IMR-90 (cell line): ENCODE measurements at regions not wholly inside any gene's neighbourhood (a gene's known extent, or its start where the extent isn't known, plus 50 kb on each side); places are given as distances from the start of the nearest gene placed in this dataset.
A peak's percentile ranks its signal among the peaks of the same experiment; 100 is the strongest.

Source experiments
- ATAC-seq: fragments of 200-7000 bp; cut with Tn5 transposase; 2 replicates; pipeline ENCODE4 v1.9.1; 2020; ENCODE audit warnings: low read depth, mild to moderate bottlenecking, moderate library complexity
- BruUV-seq: library from RNA; stranded (reverse); fragments of 400-500 nt; replicated peaks from 2 replicates; lab custom pipeline; 2021; lab: Mats Ljungman, UMichigan
- CTCF ChIA-PET: fragments of 300-600 bp; formaldehyde crosslinking; extraction: SDS; loops from one replicate; lab custom pipeline; 2021; ENCODE audit warnings: antibody characterized with exemption; lab: Yijun Ruan, JAX
- POLR2A ChIA-PET: fragments of 300-600 bp; sonication (Branson Sonifier 250); formaldehyde crosslinking; loops from one replicate; lab custom pipeline; 2022; ENCODE audit warnings: antibody characterized with exemption; ENCODE audit not compliant: unreplicated experiment; lab: Charles Lee
- DNase-seq: peaks from one replicate; pipeline ENCODE4 v3.0.0; 2013
- H2AFZ ChIP-seq: replicated peaks from 2 replicates; pipeline ENCODE3; 2013; ENCODE audit warnings: low read length, mild to moderate bottlenecking; ENCODE audit not compliant: poor library complexity
- H2AK5ac ChIP-seq: 2 replicates; pipeline ENCODE4 v1.6.1; 2013; ENCODE audit warnings: low read depth, low read length, inconsistent platforms
- H2AK9ac ChIP-seq: replicated peaks from 2 replicates; pipeline ENCODE3; 2013; ENCODE audit warnings: mild to moderate bottlenecking, low read depth, low read length, moderate library complexity; ENCODE audit not compliant: poor library complexity
- H2BK120ac ChIP-seq: 2 replicates; pipeline ENCODE4 v1.6.1; 2013; ENCODE audit warnings: low read depth, low read length, inconsistent platforms
- H2BK15ac ChIP-seq: 3 replicates; pipeline ENCODE4 v1.6.1; 2013; ENCODE audit warnings: low read depth, low read length, inconsistent platforms
- H2BK20ac ChIP-seq: 2 replicates; pipeline ENCODE4 v1.6.1; 2013; ENCODE audit warnings: low read depth, mild to moderate bottlenecking, inconsistent platforms, low read length, moderate library complexity
- H2BK5ac ChIP-seq: 2 replicates; pipeline ENCODE4 v1.6.1; 2013; ENCODE audit warnings: mild to moderate bottlenecking, low read depth, low read length, inconsistent platforms; ENCODE audit not compliant: poor library complexity, severe bottlenecking
- H3K14ac ChIP-seq: replicated peaks from 2 replicates; pipeline ENCODE4 v1.6.1; 2013; ENCODE audit warnings: low read depth, low read length, inconsistent platforms
- H3K18ac ChIP-seq: 2 replicates; pipeline ENCODE4 v1.6.1; 2013; ENCODE audit warnings: low read depth, low read length, control low read depth
- H3K23ac ChIP-seq: 2 replicates; pipeline ENCODE4 v1.6.1; 2013; ENCODE audit warnings: low read depth, low read length, inconsistent platforms
- H3K27ac ChIP-seq: 2 replicates; pipeline ENCODE4 v1.5.1; 2013; ENCODE audit warnings: mild to moderate bottlenecking, control low read depth, low read length; ENCODE audit not compliant: insufficient read depth
- H3K27me3 ChIP-seq: 2 replicates; pipeline ENCODE4 v1.6.1; 2013; ENCODE audit warnings: low read length; ENCODE audit not compliant: control insufficient read depth, insufficient read depth
- H3K36me3 ChIP-seq: 2 replicates; pipeline ENCODE4 v1.6.1; 2013; ENCODE audit warnings: low read length, mixed read lengths; ENCODE audit not compliant: control insufficient read depth, insufficient read depth
- H3K4ac ChIP-seq: 2 replicates; pipeline ENCODE4 v1.6.1; 2013; ENCODE audit warnings: low read depth, low read length, inconsistent platforms
- H3K4me1 ChIP-seq: 2 replicates; pipeline ENCODE4 v1.6.1; 2013; ENCODE audit warnings: low read length, mixed read lengths; ENCODE audit not compliant: control insufficient read depth, insufficient read depth
- H3K4me2 ChIP-seq: 2 replicates; pipeline ENCODE4 v1.6.1; 2013; ENCODE audit warnings: low read depth, mild to moderate bottlenecking, control low read depth, low read length, moderate library complexity
- H3K4me3 ChIP-seq: 2 replicates; pipeline ENCODE4 v1.5.1; 2013; ENCODE audit warnings: low read depth, mild to moderate bottlenecking, control low read depth, low read length, moderate library complexity; ENCODE audit not compliant: insufficient read depth
- H3K56ac ChIP-seq: 2 replicates; pipeline ENCODE4 v1.6.1; 2013; ENCODE audit warnings: low read length, inconsistent platforms; ENCODE audit not compliant: insufficient read depth; ENCODE audit errors: extremely low read depth
- H3K79me1 ChIP-seq, 2 experiments: 2 replicates each; pipeline ENCODE4 v1.6.1; 2013; ENCODE audit warnings: low read length in 2 of 2, inconsistent platforms in 1 of 2, low read depth in 1 of 2
- H3K9ac ChIP-seq: 2 replicates; pipeline ENCODE4 v1.6.1; 2013; ENCODE audit warnings: low read depth, low read length, control low read depth
- H3K9me1 ChIP-seq: 2 replicates; pipeline ENCODE4 v1.6.1; 2013; ENCODE audit warnings: low read length, inconsistent platforms; ENCODE audit not compliant: insufficient read depth
- H3K9me3 ChIP-seq: 2 replicates; pipeline ENCODE4 v1.6.1; 2013; ENCODE audit warnings: low read length; ENCODE audit not compliant: control insufficient read depth, insufficient read depth
- H4K20me1 ChIP-seq: 2 replicates; pipeline ENCODE4 v1.6.1; 2013; ENCODE audit warnings: low read length, inconsistent platforms; ENCODE audit not compliant: insufficient read depth
- H4K5ac ChIP-seq: 2 replicates; pipeline ENCODE4 v1.6.1; 2013; ENCODE audit warnings: mild to moderate bottlenecking, low read depth, low read length, control low read depth
- H4K8ac ChIP-seq, 2 experiments: 2 replicates each; pipeline ENCODE4 v1.6.1; 2013; ENCODE audit warnings: low read depth in 2 of 2, low read length in 2 of 2, control low read depth in 1 of 2, inconsistent platforms in 1 of 2
- H4K91ac ChIP-seq: 2 replicates; pipeline ENCODE4 v1.6.1; 2013; ENCODE audit warnings: low read depth, low read length, inconsistent platforms; ENCODE audit not compliant: insufficient read depth
- BHLHE40 ChIP-seq: fragments of 150-350 bp; IDR thresholded peaks from 2 replicates; pipeline ENCODE4 v1.6.1; 2016; ENCODE audit warnings: mild to moderate bottlenecking, low read depth, low read length
- CEBPB ChIP-seq: IDR thresholded peaks from 2 replicates; pipeline ENCODE4 v1.6.1; 2012; ENCODE audit warnings: low read depth, low read length, improper control_type of control experiment
- FOS ChIP-seq: fragments of 150-350 bp; IDR thresholded peaks from 2 replicates; pipeline ENCODE4 v1.6.1; 2016; ENCODE audit warnings: low read depth, low read length
- MAFK ChIP-seq: IDR thresholded peaks from 2 replicates; pipeline ENCODE4 v1.6.1; 2012; ENCODE audit warnings: low read depth, low read length, improper control_type of control experiment
- MAZ ChIP-seq: IDR thresholded peaks from 2 replicates; pipeline ENCODE4 v1.6.1; 2012; ENCODE audit warnings: low read depth, mild to moderate bottlenecking, low read length, improper control_type of control experiment, moderate library complexity, borderline replicate concordance
- NFE2L2 ChIP-seq: fragments of 150-350 bp; IDR thresholded peaks from 2 replicates; pipeline ENCODE4 v1.6.1; 2016; ENCODE audit warnings: low read depth, mild to moderate bottlenecking, low read length
- RAD21 ChIP-seq: IDR thresholded peaks from 2 replicates; pipeline ENCODE4 v1.6.1; 2012; ENCODE audit warnings: low read length, improper control_type of control experiment
- RCOR1 ChIP-seq: IDR thresholded peaks from 2 replicates; pipeline ENCODE4 v1.6.1; 2012; ENCODE audit warnings: mild to moderate bottlenecking, low read length, improper control_type of control experiment; ENCODE audit not compliant: insufficient replicate concordance
- RFX5 ChIP-seq: IDR thresholded peaks from 2 replicates; pipeline ENCODE4 v1.8.0; 2012; ENCODE audit warnings: low read depth, mild to moderate bottlenecking, low read length, moderate library complexity
- SMC3 ChIP-seq: fragments of 150-350 bp; IDR thresholded peaks from 2 replicates; pipeline ENCODE4 v1.6.1; 2016; ENCODE audit warnings: low read depth, mild to moderate bottlenecking, antibody characterized with exemption, low read length, moderate library complexity
- WGBS, 2 experiments: methylation state at CpG; one replicate each; pipeline versions ENCODE4 v1.1.5 to v1.1.7; 2013; ENCODE audit warnings: missing lambda C conversion rate in 2 of 2; ENCODE audit not compliant: insufficient read length in 1 of 2; ENCODE audit errors: extremely low coverage in 2 of 2; 5-methylcytosine and 5-hydroxymethylcytosine counted together
- dilution Hi-C: fragments of 300-500 bp; cut with HindIII; formaldehyde crosslinking; loops from one replicate; pipeline ENCODE4 v1.14.3; 2018; ENCODE audit warnings: low sequenced_read_pairs; ENCODE audit not compliant: unreplicated experiment
- in situ Hi-C: fragments of 300-500 bp; cut with MboI; formaldehyde crosslinking; loops from 3 replicates; pipeline ENCODE4 v1.14.3; 2019; ENCODE audit warnings: low sequenced_read_pairs, inconsistent platforms, mixed read lengths
- intact Hi-C: fragments of 100-400 bp; cut with micrococcal nuclease; formaldehyde crosslinking; loops from 2 replicates; pipeline ENCODE4 v1.10.0; 2022
- TF ChIP-seq, protein P1 (sequence below): fragments of 150-350 bp; IDR thresholded peaks from 2 replicates; pipeline ENCODE4 v1.6.1; 2016; ENCODE audit warnings: low read depth, mild to moderate bottlenecking, low read length, moderate library complexity, borderline replicate concordance
- TF ChIP-seq, protein P2 (sequence below): conservative IDR thresholded peaks from 2 replicates; pipeline ENCODE4 v1.5.1; 2012; ENCODE audit warnings: mild to moderate bottlenecking, low read depth, low read length, improper control_type of control experiment
- TF ChIP-seq, protein P3 (sequence below): fragments of 150-350 bp; IDR thresholded peaks from 2 replicates; pipeline ENCODE4 v1.6.1; 2017; ENCODE audit warnings: mild to moderate bottlenecking, antibody characterized with exemption, low read length, low read depth

DNA sequence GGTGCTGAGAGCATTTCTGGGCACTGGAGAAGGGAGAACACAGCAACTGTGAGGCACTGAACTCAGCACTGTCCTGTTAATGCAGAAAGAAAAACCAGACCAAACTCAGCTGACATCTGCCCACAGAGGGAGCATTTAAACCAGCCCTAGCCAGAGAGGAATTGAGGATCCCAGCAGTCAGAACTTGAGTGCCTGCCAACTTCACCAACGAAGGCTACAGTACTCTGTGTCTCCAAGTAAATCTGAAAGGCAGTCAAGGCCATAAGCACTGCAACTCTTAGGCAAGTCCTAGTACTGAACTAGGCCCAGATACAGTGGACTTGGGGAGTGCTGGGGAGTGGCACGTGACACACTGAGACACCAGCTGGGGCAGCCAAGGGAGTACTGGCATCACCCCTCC lies 176.2 kb upstream of the ZC3H15 start:
- DNase-seq (peak; percentile 51), ATAC-seq (peak; percentile 54)
- Histone ChIP-seq H3K4me1 (no peaks in the 10 kb centered on the region), H2BK120ac (no peak overlapping the region), H3K14ac (no peak overlapping the region), H3K9me1 (no peaks in the 10 kb centered on the region), H3K4ac (no peak overlapping the region), H3K27ac (no peak overlapping the region), H4K20me1 (no peaks in the 10 kb centered on the region), H2BK15ac (no peak overlapping the region), H3K9ac (no peak overlapping the region), H2BK5ac (no peak overlapping the region), H3K27me3 (no peaks in the 10 kb centered on the region), H2AFZ (no peak overlapping the region), H3K4me2 (no peak overlapping the region), H3K23ac (no peak overlapping the region), H3K9me3 (no peaks in the 10 kb centered on the region), H2BK20ac (no peak overlapping the region), H3K79me1 (no peaks in the 10 kb centered on the region), H3K36me3 (no peaks in the 10 kb centered on the region), H2AK5ac (no peak overlapping the region), H3K4me3 (no peak overlapping the region), H3K56ac (no peak overlapping the region; the same call in 1 of the 2 replicates), H2AK9ac (no peak overlapping the region), H4K8ac (no peak overlapping the region), H4K91ac (no peak overlapping the region), H4K5ac (no peak overlapping the region), H3K18ac (no peak overlapping the region)
- intact Hi-C loops: no loop called here
- TF ChIP-seq RAD21: no peak
- no peak for TF ChIP-seq RCOR1
- no peak for TF ChIP-seq RFX5
- no peak for TF ChIP-seq SMC3
- TF ChIP-seq, protein P1, sequence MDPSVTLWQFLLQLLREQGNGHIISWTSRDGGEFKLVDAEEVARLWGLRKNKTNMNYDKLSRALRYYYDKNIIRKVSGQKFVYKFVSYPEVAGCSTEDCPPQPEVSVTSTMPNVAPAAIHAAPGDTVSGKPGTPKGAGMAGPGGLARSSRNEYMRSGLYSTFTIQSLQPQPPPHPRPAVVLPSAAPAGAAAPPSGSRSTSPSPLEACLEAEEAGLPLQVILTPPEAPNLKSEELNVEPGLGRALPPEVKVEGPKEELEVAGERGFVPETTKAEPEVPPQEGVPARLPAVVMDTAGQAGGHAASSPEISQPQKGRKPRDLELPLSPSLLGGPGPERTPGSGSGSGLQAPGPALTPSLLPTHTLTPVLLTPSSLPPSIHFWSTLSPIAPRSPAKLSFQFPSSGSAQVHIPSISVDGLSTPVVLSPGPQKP: no peak
- TF ChIP-seq MAZ: no peak
- TF ChIP-seq, protein P2, sequence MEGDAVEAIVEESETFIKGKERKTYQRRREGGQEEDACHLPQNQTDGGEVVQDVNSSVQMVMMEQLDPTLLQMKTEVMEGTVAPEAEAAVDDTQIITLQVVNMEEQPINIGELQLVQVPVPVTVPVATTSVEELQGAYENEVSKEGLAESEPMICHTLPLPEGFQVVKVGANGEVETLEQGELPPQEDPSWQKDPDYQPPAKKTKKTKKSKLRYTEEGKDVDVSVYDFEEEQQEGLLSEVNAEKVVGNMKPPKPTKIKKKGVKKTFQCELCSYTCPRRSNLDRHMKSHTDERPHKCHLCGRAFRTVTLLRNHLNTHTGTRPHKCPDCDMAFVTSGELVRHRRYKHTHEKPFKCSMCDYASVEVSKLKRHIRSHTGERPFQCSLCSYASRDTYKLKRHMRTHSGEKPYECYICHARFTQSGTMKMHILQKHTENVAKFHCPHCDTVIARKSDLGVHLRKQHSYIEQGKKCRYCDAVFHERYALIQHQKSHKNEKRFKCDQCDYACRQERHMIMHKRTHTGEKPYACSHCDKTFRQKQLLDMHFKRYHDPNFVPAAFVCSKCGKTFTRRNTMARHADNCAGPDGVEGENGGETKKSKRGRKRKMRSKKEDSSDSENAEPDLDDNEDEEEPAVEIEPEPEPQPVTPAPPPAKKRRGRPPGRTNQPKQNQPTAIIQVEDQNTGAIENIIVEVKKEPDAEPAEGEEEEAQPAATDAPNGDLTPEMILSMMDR: no peak
- TF ChIP-seq MAFK: no peak
- no peak for TF ChIP-seq FOS
- no peak for TF ChIP-seq NFE2L2
- no peak for TF ChIP-seq BHLHE40
- TF ChIP-seq CEBPB: no peak
- TF ChIP-seq, protein P3, sequence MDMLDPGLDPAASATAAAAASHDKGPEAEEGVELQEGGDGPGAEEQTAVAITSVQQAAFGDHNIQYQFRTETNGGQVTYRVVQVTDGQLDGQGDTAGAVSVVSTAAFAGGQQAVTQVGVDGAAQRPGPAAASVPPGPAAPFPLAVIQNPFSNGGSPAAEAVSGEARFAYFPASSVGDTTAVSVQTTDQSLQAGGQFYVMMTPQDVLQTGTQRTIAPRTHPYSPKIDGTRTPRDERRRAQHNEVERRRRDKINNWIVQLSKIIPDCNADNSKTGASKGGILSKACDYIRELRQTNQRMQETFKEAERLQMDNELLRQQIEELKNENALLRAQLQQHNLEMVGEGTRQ: no peak
- WGBS, 2 experiments: 29% methylated on average over 1 of the region's 2 CpGs; no CpG with 5 or more reads in 1 of the 2 experiments
- dilution Hi-C loops: no loop called here
- ChIA-PET CTCF (no interaction called here), POLR2A (no interaction called here)
- BruUV-seq: no TSS peak
- in situ Hi-C loops: no loop called here
